Ovary (tissue), 3 donors: ENCODE measurements at regions not wholly inside any gene's neighbourhood (a gene's known extent, or its start where the extent isn't known, plus 50 kb on each side); places are given as distances from the start of the nearest gene placed in this dataset.

Experiments
- CTCF ChIP-seq, 3 donors: fragments of 450-650 bp in 2 of 3; fragments of 200-600 bp in 1 of 3; IDR thresholded peaks; one replicate each; pipeline versions ENCODE4 v1.5.1 to v1.8.0; 2016 to 2022; ENCODE audit warnings: antibody characterized with exemption in 3 of 3, mild to moderate bottlenecking in 1 of 3
- EP300 ChIP-seq: sonication (generic); formaldehyde crosslinking; IDR thresholded peaks from one replicate; pipeline ENCODE4 v1.6.1; 2017; ENCODE audit warnings: antibody characterized with exemption
- POLR2A ChIP-seq: fragments of 450-650 bp; IDR thresholded peaks from one replicate; pipeline ENCODE4 v1.6.1; 2017; ENCODE audit warnings: antibody characterized with exemption, mild to moderate bottlenecking, moderate library complexity
- donor health status: DM: no; HTN: no; CAD: no.

- no peak for TF ChIP-seq CTCF (IDR thresholded peaks at IDR 0.05)
- no peak for TF ChIP-seq POLR2A
- no peak for TF ChIP-seq EP300
These were observed 79.2 kb downstream of the NIBAN1 start for GRCh38 chr1:184895086-184895485.
